ENCODE measurements at regions not wholly inside any gene's neighbourhood (a gene's known extent, or its start where the extent isn't known, plus 50 kb on each side); places are given as distances from the start of the nearest gene placed in this dataset.

GRCh38 chr3:147816752-147817151 is 407.6 kb downstream of the ZIC1 start:
- TF ChIP-seq CTCF (IDR thresholded peaks at IDR 0.05; ENCODE audit: low read depth, low read length, poor library complexity, severe bottlenecking) = no peak
- TF ChIP-seq EZH2phosphoT487 (IDR thresholded peaks at IDR 0.05; ENCODE audit: borderline replicate concordance, low read length) = no peak
